ENCODE measurements at regions not wholly inside any gene's neighbourhood (a gene's known extent, or its start where the extent isn't known, plus 50 kb on each side); places are given as distances from the start of the nearest gene placed in this dataset.

DNA sequence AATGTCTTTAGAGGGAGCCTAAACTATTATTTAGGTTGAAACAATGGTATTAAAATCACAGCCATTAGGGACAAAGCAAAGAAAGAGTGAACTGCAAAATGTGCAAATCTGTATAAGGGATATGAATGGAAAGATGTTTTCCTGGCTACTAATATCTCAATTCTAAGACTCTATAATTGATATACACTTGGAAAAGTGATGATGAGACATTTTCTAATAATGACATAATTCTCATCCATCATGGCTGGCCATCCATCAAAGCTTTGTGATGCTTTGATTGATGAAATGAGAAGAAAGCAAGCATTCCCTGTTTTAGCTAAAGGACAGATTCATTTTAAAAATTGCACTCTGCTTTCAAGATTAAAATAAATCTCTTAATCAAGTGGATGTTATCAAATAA lies 965.5 kb upstream of the IGFBP7 start:
- Mint-ChIP-seq H3K36me3 (ENCODE audit: insufficient read depth in 1 of 3, low read depth in 3 of 3) (peaks cover 0 to 6% (median 0%) of the 10 kb centered on the region in 3 experiments; a peak in 1 of 7 replicates), H3K4me1 (no peaks in the 10 kb centered on the region), H3K27ac (no peak overlapping the region), H3K27me3 (ENCODE audit: low read depth) (no peaks in the 10 kb centered on the region), H3K4me3 (no peak overlapping the region), H3K9me3 (peaks cover 7 to 8% of the 10 kb centered on the region in 2 experiments)
- no peak overlapping the region for H3K23ac ChIP-seq (ENCODE audit: insufficient read length, low read depth, low read length)
- H3K18ac ChIP-seq (ENCODE audit: insufficient read length, low read depth, low read length), result no peak overlapping the region
- DNase-seq, result no peak
- H3K27me3 ChIP-seq (ENCODE audit: insufficient read depth, low read length), result no peaks in the 10 kb centered on the region
- H3K4me2 ChIP-seq (ENCODE audit: insufficient read depth, insufficient read length, low read length), result no peak overlapping the region
- no peak overlapping the region for H3K14ac ChIP-seq (ENCODE audit: insufficient read depth, low read length)
- H4K91ac ChIP-seq (ENCODE audit: insufficient read length, low read depth, low read length), result no peak overlapping the region
- no peak overlapping the region for H2BK12ac ChIP-seq (ENCODE audit: insufficient read length, low read depth, low read length)
- no peak overlapping the region for H2BK120ac ChIP-seq (ENCODE audit: low read depth, low read length, poor library complexity, severe bottlenecking)
- H3K4ac ChIP-seq (ENCODE audit: low read depth, low read length), result no peak overlapping the region
- H3K9me3 ChIP-seq (ENCODE audit: control insufficient read depth, low read depth, low read length), result no peaks in the 10 kb centered on the region
- H3K4me1 ChIP-seq (ENCODE audit: insufficient read depth, low read length), result no peaks in the 10 kb centered on the region
- H3K56ac ChIP-seq (ENCODE audit: insufficient read length, low read depth, low read length), result no peak overlapping the region
- H3K79me1 ChIP-seq (ENCODE audit: insufficient read depth, low read depth, low read length, poor library complexity, severe bottlenecking), result no peaks in the 10 kb centered on the region
- no peak overlapping the region for H4K5ac ChIP-seq (ENCODE audit: insufficient read length, low read depth, low read length)
- H3K9ac ChIP-seq (ENCODE audit: extremely low read depth, insufficient read length, low read length), result no peak overlapping the region
- H2AK5ac ChIP-seq (ENCODE audit: insufficient read length, low read length), result no peak overlapping the region
- H2BK15ac ChIP-seq (ENCODE audit: low read depth, low read length), result no peak overlapping the region
- no peak overlapping the region for H4K8ac ChIP-seq (replicated peaks; ENCODE audit: insufficient read length, low read depth, low read length)
- no peaks in the 10 kb centered on the region for H3K23me2 ChIP-seq (ENCODE audit: insufficient read length, low read depth, low read length, poor library complexity, severe bottlenecking)
- no peak overlapping the region for H2BK5ac ChIP-seq (ENCODE audit: insufficient read length, low read length)
- H4K20me1 ChIP-seq (ENCODE audit: control insufficient read depth, insufficient read depth, insufficient read length), result no peaks in the 10 kb centered on the region
- H2AFZ ChIP-seq (ENCODE audit: low read length), result no peak overlapping the region
- no peak overlapping the region for H2BK20ac ChIP-seq (ENCODE audit: low read depth, low read length, poor library complexity, severe bottlenecking)
- no peak overlapping the region for H3T11ph ChIP-seq (ENCODE audit: low read length)
- H3K27ac ChIP-seq (ENCODE audit: insufficient read length, low read depth, low read length), result no peak overlapping the region
- H3K79me2 ChIP-seq (ENCODE audit: insufficient read depth, low read length), result no peaks in the 10 kb centered on the region
- TF ChIP-seq, protein P1, sequence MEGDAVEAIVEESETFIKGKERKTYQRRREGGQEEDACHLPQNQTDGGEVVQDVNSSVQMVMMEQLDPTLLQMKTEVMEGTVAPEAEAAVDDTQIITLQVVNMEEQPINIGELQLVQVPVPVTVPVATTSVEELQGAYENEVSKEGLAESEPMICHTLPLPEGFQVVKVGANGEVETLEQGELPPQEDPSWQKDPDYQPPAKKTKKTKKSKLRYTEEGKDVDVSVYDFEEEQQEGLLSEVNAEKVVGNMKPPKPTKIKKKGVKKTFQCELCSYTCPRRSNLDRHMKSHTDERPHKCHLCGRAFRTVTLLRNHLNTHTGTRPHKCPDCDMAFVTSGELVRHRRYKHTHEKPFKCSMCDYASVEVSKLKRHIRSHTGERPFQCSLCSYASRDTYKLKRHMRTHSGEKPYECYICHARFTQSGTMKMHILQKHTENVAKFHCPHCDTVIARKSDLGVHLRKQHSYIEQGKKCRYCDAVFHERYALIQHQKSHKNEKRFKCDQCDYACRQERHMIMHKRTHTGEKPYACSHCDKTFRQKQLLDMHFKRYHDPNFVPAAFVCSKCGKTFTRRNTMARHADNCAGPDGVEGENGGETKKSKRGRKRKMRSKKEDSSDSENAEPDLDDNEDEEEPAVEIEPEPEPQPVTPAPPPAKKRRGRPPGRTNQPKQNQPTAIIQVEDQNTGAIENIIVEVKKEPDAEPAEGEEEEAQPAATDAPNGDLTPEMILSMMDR (conservative IDR thresholded peaks at IDR 0.05), result no peak
